Cardiac muscle cell (in vitro differentiated cells and primary cell): ENCODE measurements at regions not wholly inside any gene's neighbourhood (a gene's known extent, or its start where the extent isn't known, plus 50 kb on each side); places are given as distances from the start of the nearest gene placed in this dataset.

ENCODE experiments used
- DNase-seq, 2 donors: peaks; one replicate each; pipeline versions ENCODE4 v3.0.0 to v3.0.0-alpha.2; 2010 to 2017; ENCODE audit warnings: low read depth in 1 of 2, low spot score in 1 of 2
- H3K27ac ChIP-seq: fragments of 200-600 bp; sonication (generic); 2 replicates; pipeline ENCODE4 v1.5.1; 2016
- H3K27me3 ChIP-seq: fragments of 200-600 bp; sonication (generic); 2 replicates; pipeline ENCODE4 v1.6.0; 2016; ENCODE audit warnings: control low read depth
- H3K36me3 ChIP-seq: fragments of 200-600 bp; sonication (generic); 2 replicates; pipeline ENCODE4 v1.5.1; 2016; ENCODE audit warnings: control low read depth
- H3K4me1 ChIP-seq: fragments of 200-600 bp; sonication (generic); 2 replicates; pipeline ENCODE4 v1.8.1; 2017; ENCODE audit warnings: low read depth, mild to moderate bottlenecking, mixed run types
- H3K4me3 ChIP-seq: fragments of 200-600 bp; sonication (generic); 2 replicates; pipeline ENCODE4 v1.5.1; 2016; ENCODE audit warnings: mild to moderate bottlenecking
- H3K9me3 ChIP-seq: fragments of 200-600 bp; sonication (generic); 2 replicates; pipeline ENCODE4 v1.5.1; 2017; ENCODE audit warnings: low read depth, mild to moderate bottlenecking, control low read depth
- CTCF ChIP-seq: IDR thresholded peaks from 2 replicates; pipeline ENCODE4 v1.5.1; 2012; ENCODE audit warnings: low read depth, mild to moderate bottlenecking, low read length

DNA sequence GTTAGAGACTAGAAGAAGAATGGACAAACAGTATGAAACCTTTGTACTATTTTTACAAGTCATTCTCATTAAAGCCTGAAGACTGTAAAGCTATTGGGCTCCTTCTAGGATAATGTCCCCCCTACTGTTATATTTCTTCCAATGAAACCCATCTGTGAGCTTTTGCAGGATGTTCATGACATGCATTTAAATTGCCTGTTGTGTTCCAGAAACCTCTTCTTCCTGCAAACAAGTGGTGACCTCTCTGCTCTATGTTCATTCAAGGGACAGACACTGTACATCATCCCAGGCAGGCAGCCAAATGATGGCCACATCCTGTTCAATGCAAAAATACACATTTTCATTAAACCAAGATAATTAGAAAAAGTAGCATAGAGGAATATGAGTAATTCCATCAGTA is 128.0 kb downstream of the C4orf33 start:
- TF ChIP-seq CTCF = no peak
- Histone ChIP-seq H3K27me3 (no peaks in the 10 kb centered on the region), H3K27ac (no peak overlapping the region), H3K4me3 (no peak overlapping the region), H3K36me3 (no peaks in the 10 kb centered on the region), H3K9me3 (no peaks in the 10 kb centered on the region), H3K4me1 (no peaks in the 10 kb centered on the region)
- DNase-seq = no peak

DNA sequence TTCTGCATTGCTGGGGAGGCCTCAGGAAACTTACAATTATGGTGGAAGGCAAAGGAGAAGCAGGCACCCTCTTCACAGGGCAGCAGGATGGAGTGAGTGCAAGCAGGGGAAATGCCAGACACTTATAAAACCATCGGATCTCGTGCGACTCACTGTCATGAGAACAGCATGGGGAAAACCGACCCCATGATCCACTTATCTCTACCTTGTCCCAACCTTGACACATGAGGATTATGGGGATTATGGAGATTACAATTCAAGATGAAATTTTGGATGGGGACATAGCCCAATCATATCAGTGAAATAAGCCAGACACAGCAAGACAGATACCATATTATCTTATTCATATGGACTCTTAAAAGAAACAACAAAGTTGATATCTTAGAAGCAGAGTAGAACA is 134.9 kb downstream of the C4orf33 start:
- TF ChIP-seq CTCF = no peak
- Histone ChIP-seq H3K27ac (no peak overlapping the region), H3K9me3 (no peaks in the 10 kb centered on the region), H3K27me3 (no peaks in the 10 kb centered on the region), H3K4me3 (no peak overlapping the region), H3K36me3 (no peaks in the 10 kb centered on the region), H3K4me1 (no peaks in the 10 kb centered on the region)
- DNase-seq = no peak

GRCh38 chr4:129231945-129232588 is 136.1 kb downstream of the C4orf33 start:
- no peaks in the 10 kb centered on the region for H3K9me3 ChIP-seq
- no peaks in the 10 kb centered on the region for H3K27me3 ChIP-seq
- H3K4me1 ChIP-seq = no peaks in the 10 kb centered on the region
- no peak overlapping the region for H3K4me3 ChIP-seq
- no peak for TF ChIP-seq CTCF
- no peak for DNase-seq
- no peak overlapping the region for H3K27ac ChIP-seq
- H3K36me3 ChIP-seq = no peaks in the 10 kb centered on the region

DNA sequence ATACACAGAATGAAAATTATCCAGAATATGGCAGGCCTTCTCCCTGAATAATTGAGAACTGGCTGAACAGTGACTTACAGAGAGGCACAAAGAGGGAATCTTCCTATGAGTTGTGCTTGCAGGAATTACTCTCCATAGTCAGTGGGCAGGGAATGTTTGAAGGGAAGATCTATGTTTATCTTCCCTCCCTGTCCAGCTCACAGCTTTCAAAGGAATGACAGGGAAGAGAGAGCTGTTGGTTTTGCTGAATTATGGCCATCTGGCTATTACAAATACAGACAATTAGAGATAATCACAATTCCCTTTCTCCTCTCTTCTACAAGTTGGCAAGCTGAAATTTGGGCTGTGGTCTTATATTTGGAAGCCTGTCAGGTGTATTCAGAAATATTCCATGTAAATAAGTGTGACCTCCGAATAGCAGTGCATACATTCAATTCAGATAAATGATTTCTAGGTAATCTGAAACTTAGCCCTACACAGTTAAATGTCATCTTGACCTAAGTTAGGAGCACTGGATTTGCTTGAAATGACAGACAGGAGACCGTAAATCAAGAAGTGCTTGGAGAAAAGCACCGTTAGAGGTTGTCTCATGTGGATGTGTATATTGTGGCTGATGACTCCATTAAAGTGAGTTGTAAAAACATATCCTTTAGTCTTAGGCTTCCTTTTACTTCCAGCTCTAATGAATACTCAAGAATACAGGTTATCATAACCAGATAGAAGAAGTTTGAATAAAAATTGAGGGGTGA is 136.8 kb downstream of the C4orf33 start:
- no peaks in the 10 kb centered on the region for H3K9me3 ChIP-seq
- no peak overlapping the region for H3K4me3 ChIP-seq
- H3K27ac ChIP-seq = no peak overlapping the region
- no peaks in the 10 kb centered on the region for H3K4me1 ChIP-seq
- no peaks in the 10 kb centered on the region for H3K27me3 ChIP-seq
- H3K36me3 ChIP-seq = no peaks in the 10 kb centered on the region
- TF ChIP-seq CTCF = no peak
- no peak for DNase-seq

GRCh38 chr4:129233691-129234090 is 137.7 kb downstream of the C4orf33 start:
- no peak for DNase-seq
- Histone ChIP-seq H3K9me3 (no peaks in the 10 kb centered on the region), H3K4me3 (no peak overlapping the region), H3K36me3 (no peaks in the 10 kb centered on the region), H3K27ac (no peak overlapping the region), H3K27me3 (no peaks in the 10 kb centered on the region), H3K4me1 (no peaks in the 10 kb centered on the region)
- TF ChIP-seq CTCF = no peak
